Daoy (cell line): ENCODE measurements at regions not wholly inside any gene's neighbourhood (a gene's known extent, or its start where the extent isn't known, plus 50 kb on each side); places are given as distances from the start of the nearest gene placed in this dataset.
"Not testable (repeated sequence)": the region's sequence is repeated elsewhere in the genome, so short reads cannot be mapped to it uniquely, and the experiment has no call there.

ENCODE experiments used
- DNase-seq: peaks from one replicate; pipeline ENCODE4 v3.0.0-alpha.2; 2015; ENCODE audit warnings: low read depth

GRCh38 chr14:38047195-38047902 lies 160.4 kb upstream of the SSTR1 start:
- DNase-seq: no peak

- DNase-seq: no peak
These were observed 154.0 kb upstream of the SSTR1 start for GRCh38 chr14:38053666-38054065.

- no peak for DNase-seq
These were observed 151.4 kb upstream of the SSTR1 start for GRCh38 chr14:38056270-38056669.

GRCh38 chr14:38062223-38062622 lies 145.5 kb upstream of the SSTR1 start:
- DNase-seq: not testable (repeated sequence)

- no peak for DNase-seq
These were observed 143.9 kb upstream of the SSTR1 start for GRCh38 chr14:38063711-38064320.

- no peak for DNase-seq
These were observed 142.5 kb upstream of the SSTR1 start for GRCh38 chr14:38065106-38065762.

GRCh38 chr14:38070061-38070588 lies 137.6 kb upstream of the SSTR1 start:
- no peak for DNase-seq

GRCh38 chr14:38073641-38074040 lies 134.1 kb upstream of the SSTR1 start:
- no peak for DNase-seq

- DNase-seq: no peak
These were observed 133.6 kb upstream of the SSTR1 start for GRCh38 chr14:38074081-38074480.

- DNase-seq: no peak
These were observed 132.9 kb upstream of the SSTR1 start for GRCh38 chr14:38074754-38075153.

- no peak for DNase-seq
These were observed 129.3 kb upstream of the SSTR1 start for GRCh38 chr14:38078393-38078792.

GRCh38 chr14:38079268-38079667 lies 128.4 kb upstream of the SSTR1 start:
- no peak for DNase-seq

GRCh38 chr14:38079886-38080285 lies 127.8 kb upstream of the SSTR1 start:
- DNase-seq: no peak

- DNase-seq: no peak
These were observed 127.0 kb upstream of the SSTR1 start for GRCh38 chr14:38080696-38081095.

GRCh38 chr14:38083039-38083438 lies 124.7 kb upstream of the SSTR1 start:
- DNase-seq: no peak

- DNase-seq: no peak
These were observed 118.6 kb upstream of the SSTR1 start for GRCh38 chr14:38089123-38089522.

GRCh38 chr14:38090506-38090905 lies 117.2 kb upstream of the SSTR1 start:
- DNase-seq: no peak

GRCh38 chr14:38098074-38098836 lies 109.4 kb upstream of the SSTR1 start:
- DNase-seq: no peak

- no peak for DNase-seq
These were observed 106.0 kb upstream of the SSTR1 start for GRCh38 chr14:38101679-38102078.

- DNase-seq: no peak
These were observed 104.0 kb upstream of the SSTR1 start for GRCh38 chr14:38103542-38104225.

GRCh38 chr14:38105106-38105702 lies 102.5 kb upstream of the SSTR1 start:
- DNase-seq: no peak
